ENCODE measurements at regions not wholly inside any gene's neighbourhood (a gene's known extent, or its start where the extent isn't known, plus 50 kb on each side); places are given as distances from the start of the nearest gene placed in this dataset.
A peak's percentile ranks its signal among the peaks of the same experiment; 100 is the strongest.
"Not testable (repeated sequence)": the region's sequence is repeated elsewhere in the genome, so short reads cannot be mapped to it uniquely, and the experiment has no call there.

DNA sequence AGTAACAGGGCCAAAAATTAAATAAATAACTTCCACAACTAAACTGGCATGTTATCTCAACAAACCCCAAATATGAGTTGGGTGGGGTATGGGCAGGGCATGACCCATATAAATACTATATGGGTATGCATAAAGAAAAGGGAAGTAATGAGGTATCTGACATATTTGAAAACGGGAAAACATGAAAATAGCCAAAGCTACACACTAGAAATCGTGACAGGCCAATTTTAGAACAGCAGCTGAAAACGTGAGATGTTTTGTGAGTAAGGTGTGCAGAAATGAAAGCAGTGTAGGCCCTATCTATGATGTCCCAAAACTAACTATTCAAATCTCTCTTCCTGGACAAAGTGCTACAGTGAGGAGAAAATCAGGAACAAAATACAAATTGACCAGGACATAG is 537.9 kb upstream of the NR5A2 start:
- no peak for DNase-seq

DNA sequence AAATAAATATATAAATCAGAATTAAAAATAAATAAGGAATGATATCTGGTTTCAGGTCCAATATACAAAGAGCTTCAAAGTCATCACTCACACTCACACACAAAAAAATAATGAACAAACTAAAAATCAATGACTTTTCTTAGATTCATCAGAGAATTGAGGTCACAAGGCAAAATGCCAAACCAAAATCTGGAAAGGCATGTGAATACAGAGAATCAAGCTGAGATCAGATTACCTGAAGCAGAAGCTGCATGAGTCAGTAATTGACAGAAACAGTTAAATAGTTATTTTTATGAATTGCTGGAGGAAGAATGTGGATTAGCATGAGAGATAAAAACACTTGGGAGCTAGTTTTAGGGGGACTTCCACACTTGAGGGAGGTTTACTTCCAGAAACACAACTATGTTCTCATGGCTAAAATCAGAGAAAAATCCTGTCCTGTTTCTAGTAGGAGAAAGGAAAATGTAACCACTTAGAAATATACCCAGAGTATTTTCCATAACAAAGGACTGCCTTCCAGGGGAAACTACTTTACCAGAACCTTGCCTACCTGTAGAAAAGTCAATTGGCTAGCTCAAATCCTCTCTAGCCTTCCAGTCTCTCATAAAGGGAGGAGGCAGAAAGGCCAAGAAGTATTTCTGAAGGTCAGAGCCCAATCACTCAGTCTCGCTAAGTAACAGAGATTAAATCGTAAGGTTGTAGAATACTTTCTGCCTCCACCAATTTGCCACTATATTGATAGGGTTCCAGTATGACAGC is 536.6 kb upstream of the NR5A2 start:
- no peak for DNase-seq

DNA sequence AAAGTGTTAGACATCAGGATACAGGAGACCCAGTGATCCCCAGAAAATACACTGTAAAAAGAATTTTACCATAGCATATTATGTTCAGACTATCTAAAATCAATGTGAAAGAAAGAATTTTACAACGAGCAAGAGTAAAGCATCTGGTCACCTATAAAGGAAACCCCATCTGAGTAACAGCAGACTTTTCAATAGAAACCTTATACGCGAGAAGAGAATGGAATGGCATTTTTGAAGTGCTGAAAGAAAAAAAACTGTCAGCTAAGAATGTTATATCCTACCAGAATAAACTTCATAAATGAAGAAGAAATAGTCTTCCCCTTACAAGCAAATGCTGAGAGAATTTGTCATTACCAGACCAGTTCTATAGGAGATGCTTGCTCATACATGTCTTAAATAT is 532.1 kb upstream of the NR5A2 start:
- DNase-seq, result no peak

DNA sequence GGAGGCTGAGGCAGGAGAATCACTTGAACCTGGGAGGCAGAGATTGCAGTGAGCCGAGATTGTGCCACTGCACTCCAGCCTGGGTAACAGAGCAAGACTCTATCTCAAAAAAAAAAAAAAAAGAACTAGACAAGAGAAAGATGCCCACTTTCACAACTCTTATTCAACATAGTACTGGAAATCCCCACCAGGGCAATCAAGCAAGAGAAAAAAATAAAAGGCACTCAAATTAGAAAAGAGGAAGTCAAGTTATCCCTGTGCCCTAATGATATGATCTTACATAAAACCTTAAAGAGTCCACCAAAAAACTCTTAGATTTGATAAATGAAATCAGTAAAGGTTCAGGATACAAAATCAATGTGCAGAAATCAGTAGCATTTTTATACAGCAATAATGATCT is 528.7 kb upstream of the NR5A2 start:
- DNase-seq, result not testable (repeated sequence)

DNA sequence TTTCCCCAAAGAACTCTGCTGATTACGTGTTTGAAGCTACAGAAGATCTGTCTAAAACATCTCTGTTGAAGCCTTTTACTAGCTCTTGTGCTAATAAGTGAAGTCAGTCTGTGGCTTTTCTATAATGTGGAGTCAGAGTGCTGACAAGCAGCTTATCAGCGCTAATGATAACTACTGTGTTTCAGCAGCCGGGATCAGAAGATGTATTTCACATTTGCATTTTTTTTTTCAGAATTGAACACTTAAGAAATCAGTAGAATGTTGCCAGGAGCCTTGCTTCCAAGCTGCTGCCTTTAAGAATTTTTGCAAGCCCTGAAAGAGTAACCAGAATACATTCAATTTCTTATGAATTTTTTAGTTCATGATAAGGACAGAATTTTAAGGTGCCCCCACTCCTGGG is 519.4 kb upstream of the NR5A2 start:
- no peak for DNase-seq

DNA sequence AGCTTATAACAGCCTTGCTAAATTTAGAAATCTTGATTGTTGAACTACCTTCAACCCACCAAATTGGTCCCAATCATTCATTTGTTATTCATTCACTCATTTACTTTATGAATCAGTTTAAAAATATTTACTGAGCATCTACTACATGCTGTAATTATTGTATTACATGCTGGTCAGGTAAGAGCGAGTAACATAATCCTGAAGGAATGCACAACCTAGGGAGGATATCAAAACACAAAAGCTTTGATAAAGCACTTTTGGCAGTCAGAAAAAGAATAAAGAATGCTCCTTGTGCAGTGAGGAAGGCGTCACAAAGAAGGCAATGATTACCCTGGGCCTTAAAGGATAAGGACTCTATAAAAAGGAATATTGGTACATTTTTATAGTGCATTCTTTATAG is 518.9 kb upstream of the NR5A2 start:
- DNase-seq, result no peak

DNA sequence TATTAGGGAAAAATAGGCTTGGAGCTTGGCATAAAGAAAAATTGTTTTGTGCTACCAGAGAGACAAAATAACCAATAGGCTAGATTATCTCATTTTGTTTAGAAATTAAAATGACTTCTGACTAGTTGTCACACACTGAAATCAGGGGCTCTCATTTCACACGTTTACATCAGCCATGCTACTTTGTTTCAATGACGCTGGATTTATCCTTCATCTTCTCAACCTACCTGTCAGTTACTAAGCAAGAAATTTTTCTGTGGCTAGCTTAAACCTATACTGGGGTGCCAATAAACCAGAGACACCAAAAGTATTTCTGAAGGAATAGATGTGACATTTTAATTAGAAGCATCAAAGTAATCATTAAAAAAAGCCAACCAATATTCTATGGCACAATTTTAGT is 518.1 kb upstream of the NR5A2 start:
- DNase-seq, result no peak

DNA sequence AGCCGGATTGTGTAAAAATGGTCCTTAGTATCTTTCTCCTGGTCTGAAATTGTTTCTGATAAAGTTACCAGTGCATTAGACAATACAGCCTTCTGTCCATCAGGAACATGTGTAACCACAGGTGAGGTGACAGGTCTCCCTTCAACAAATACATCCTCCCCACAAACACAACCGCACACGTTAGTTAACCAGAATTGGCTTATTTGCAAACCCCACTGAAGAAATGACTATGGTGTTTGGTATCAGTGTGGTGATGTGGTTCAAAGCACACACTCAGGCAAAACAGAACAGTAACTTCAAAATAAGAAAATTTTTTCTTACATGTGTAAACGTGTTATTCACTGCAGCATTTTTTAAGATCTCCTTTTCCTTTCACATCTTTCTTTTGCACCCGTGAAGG is 517.2 kb upstream of the NR5A2 start:
- DNase-seq, result no peak

DNA sequence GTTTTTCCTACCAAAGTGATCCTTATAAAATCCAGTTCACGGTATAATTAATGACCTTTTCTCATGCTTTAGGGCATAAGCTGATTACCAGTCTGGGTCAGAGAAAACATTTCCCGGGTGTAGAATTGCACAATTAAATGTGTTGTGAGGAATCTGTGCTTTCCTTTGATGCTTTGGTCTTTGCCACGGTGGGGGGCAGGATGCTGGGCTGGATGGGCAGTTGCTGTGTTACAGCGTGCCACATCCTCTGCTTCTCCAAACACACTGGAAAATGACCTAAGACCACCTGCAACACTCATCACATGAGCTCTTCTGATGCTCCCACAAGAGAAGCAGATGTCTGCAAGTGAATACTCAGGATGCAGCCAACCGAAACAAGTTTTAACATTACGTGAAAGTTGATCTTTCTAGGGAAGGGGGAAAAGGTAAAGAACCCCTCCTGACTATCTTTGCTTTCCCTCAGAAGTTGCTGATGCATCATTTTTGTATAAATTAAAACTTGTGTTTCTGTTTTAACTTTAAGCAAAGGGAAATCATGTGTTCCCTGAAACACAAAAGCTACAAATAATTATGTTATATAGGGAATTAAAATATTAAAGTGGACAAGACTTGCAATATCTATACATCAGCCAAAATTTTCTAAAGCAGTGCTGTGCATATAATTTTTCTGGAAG is 515.3 kb upstream of the NR5A2 start:
- peak; percentile 75 for DNase-seq

DNA sequence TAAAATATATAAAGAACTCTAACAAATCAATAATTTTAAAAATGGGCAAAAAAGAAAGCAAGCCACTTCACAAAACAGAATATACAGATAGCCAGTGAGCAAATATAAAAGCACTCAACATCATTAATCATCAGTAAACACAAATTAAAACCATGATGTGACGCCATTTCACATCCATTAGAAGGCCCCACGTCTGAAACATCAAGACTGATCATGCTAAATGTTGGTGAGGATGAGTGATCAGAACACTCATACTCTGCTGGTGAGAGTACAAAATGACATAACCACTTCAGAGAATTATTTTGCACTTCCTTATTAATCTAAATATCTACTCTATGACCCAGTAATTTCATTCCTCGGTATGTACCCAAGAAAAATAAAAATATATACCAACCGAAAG is 512.2 kb upstream of the NR5A2 start:
- DNase-seq, result no peak

DNA sequence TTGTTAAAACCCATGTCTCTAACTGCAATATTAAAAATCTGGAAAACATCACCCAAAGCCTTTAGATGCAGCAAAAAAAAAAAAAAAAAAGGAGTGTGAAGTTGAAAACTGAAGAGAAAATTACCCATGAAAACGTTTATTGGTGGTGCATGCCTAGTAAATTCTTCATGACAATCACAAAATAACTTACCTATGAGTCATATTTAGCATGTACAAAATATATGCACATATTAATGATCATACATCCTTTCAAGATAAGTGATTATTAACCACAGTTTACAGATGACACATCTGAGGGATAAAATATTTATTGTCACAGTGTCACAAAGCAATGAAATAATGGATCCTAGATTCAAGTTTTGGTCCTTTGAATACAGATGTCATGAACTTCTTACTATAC is 505.2 kb upstream of the NR5A2 start:
- no peak for DNase-seq

DNA sequence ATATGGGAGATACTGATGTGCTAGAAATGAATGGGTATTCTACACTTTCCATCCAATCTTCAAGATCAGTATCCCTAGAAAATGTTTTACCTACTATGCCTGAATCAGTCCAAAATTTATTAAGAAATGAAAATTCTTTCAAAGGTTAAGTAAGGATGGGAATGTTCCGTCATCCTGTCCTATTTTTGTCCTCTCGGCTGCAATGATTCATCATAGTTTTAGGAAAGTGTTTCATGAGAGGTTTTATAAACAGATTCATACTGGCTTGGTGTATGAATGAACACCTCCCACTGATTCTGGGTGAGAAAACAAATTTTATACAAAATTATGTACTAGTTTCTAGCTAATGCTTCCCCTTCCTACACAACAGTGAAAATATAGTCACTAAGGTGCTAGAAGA is 504.6 kb upstream of the NR5A2 start:
- DNase-seq, result no peak

DNA sequence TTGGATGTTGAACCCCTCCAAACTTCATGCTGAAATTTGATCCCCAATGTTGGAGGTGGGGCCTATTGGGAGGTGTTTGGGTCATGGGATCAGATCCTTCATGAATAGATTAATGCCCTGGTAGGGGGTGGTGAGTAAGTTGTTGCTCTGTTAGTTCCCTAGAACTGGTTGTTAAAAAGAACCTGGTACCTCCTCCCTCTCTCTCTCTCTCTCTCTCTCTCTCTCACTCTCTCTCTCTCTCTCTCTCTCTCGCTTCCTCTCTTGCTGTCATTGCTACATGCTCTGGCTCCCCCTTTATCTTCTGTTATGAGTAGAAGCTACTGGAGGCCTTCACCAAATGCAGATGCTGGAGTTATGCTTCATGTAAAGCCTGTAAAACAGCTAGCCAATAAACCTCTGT is 498.2 kb upstream of the NR5A2 start:
- DNase-seq, result no peak

DNA sequence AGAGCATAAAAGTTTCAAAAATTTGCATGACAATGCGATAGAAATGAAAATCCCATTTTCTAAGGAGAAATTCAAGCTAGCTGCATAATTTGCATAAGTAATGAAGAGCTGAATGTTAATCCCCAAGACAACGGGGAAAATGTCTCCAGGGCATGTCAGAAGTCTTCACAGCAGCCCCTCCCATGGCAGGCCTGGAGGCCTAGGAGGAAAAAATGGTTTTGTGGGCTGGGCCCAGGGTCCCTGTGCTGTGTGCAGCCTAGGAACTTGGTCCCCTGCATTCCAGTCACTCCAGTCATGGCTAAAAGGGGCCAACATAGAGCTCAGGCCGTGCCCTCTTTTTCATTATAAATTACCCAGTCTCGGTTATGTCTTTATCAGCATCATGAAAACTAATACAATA is 494.1 kb upstream of the NR5A2 start:
- not testable (repeated sequence) for DNase-seq

DNA sequence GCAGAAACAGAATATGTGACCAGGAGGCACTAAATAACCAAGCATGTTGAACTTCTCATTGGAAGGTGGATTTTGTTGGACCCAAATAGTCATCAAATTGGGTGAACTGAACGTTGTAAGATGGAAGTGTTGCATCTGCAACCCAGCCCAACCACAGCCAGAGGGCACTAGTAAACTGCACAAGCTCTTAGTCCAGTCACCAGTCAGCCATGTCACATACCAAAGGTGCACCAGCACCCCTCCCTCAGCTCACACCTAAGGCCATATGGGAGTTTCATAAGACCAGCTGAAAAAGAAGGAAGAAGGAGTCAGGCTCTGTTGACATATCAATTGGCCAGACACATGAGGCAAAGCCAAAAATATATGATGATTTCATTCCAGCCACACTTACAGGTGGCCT is 481.7 kb upstream of the NR5A2 start:
- DNase-seq, result no peak

DNA sequence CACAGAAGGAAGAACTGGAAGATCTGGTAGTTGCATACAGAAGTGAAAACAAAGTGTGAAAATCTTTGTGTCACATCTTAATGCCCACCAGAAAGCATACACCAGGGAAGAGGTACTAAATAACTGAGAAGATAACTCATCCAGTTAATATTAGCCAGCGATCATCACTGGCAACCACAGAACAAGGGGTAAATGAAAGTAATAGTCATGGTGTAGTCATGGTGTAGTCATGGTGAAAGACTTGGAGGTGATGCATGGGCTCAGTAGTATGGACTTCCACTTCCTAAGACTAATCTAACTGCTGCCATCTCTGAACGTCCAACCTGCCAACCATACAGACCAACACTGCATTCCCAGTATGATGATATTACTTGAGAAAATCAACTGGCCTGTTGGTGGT is 481.2 kb upstream of the NR5A2 start:
- DNase-seq, result no peak

DNA sequence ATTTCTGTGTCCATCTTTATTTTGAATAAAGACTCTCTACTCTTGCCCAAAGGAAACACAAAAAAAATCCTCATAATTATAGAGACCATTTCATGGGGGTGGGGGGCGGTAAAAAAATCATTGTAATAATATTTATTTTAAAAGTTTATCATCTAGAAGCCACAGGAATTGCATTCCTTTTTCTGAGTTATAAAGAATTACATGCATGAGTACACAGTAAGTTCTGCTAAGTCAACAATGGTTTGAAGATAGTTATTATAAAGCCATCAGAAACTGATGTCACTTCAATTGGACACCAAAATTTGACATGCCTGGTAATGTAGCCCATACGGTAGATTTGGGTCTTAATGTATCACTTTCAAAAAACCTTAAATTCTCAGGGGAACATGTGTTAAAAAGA is 478.1 kb upstream of the NR5A2 start:
- no peak for DNase-seq

DNA sequence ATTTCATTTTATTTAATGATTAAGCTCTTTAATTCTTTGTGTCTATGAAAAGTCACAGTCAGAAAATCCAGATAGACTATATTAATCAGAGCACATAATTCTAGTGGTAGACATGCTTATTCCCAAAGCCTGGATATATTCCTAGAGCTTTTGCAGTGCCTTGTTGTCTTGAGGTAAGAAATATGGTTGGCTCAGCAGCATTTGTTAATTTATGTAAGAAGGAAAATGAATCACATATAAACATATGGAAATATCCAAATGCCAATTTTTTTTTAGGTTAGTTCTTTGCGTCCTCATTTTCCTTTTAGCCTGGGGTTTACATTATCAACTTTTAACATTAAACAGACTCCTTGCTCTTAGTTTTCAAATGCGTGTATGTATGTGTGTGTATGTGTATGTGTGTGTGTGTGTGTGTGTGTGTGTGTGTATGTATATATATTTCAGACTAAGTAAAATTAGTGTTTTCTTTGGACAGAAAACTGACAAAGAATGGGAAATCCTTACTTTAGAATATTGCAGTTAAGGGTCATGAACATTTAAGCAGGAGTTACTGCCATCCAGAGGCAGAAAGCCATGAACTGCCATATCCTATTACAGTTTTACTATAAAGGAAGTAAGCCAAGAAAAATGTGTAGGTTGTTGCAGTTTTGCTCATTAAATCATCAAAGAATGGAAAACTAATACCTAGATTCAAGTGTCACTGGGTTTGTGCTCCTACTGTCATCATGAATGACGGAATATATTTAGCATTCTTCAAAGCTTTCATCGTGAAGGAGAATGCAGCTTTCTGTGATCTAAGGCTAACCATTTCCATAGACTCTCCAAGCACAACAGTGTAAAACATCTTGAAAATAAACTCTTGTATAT is 477.1 kb upstream of the NR5A2 start:
- DNase-seq, result no peak

DNA sequence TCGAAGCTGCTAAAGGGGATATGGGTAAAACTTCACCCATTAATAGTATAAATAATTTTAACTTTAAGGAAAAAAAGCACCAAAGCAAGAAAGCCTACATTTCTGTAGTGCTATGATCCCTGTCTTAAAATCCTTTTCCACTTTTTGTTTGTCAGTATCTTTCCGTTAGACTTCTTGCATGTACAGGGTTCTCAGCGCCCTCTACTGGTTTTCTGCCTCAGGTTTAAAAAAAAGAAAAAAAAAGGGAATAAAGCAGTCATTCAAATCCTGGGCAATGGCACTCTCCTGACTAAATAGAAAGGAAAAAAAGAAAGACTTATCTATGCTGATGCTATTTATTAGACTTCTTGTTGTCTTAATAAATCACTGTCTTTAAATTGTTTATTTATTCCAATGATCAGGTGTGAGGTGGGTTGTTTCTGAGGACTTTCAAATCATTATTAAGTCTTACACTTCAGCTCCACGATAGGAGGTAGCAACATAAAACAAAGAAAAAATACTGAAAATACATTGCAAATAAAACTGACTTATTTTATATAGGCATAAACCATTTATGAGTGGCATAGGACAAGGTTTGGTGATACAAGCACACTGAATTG is 475.4 kb upstream of the NR5A2 start:
- DNase-seq, result peak; percentile 51

DNA sequence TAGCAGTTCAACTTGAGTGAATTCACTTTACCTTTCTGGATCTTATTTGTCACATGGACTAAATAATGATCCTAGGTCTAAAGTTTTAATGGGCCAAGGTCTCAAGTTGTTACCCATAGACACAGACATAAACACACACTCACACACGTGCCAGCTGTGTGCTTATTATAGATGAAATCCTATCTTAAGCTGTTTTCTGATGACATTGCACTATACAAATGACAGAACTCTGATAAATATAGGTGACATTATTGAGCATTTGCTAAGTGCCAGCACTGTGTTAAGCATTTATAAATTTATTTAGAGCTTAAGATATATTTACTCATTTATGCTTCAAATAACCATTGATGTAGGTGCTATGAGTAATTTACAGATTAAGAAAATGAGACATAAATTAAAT is 474.4 kb upstream of the NR5A2 start:
- DNase-seq, result no peak

DNA sequence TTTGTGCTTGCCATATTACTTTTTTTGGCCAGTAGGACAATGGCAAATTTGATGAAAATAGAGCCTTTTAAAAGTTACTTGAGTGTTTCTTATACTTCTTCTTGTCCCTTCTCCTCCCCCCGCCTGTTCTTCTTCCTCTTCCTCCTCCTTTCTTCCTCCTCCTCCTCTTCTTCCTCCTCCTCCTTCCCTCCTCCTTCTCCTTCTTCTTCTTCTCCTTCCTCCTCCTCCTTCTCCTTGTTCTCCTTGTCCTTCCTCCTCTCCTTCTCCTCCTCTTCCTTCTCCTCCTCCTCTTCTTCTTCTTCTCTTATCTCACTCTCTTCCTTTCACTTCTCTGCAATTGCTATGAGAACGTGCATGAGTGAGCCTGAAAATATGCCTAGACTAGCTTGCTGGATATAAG is 466.2 kb upstream of the NR5A2 start:
- DNase-seq, result no peak

DNA sequence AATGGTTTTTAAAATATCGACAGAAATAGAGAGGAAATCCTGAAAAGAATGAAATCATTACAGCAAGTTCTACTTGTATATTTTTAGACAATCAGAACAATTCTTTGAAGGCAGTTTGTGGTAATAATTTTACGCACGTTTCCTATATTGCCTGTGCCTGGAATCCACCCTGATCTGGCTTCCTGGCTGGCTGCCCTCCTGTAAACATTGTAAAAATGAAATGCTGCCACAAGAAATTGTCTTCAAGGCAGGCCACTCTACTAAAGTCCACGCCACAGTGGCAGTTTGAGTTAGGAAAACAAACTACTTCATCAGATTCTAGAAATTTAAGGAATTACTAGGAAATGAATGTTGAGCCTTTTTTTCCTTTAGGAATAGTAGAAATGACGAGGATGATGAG is 454.5 kb upstream of the NR5A2 start:
- no peak for DNase-seq

DNA sequence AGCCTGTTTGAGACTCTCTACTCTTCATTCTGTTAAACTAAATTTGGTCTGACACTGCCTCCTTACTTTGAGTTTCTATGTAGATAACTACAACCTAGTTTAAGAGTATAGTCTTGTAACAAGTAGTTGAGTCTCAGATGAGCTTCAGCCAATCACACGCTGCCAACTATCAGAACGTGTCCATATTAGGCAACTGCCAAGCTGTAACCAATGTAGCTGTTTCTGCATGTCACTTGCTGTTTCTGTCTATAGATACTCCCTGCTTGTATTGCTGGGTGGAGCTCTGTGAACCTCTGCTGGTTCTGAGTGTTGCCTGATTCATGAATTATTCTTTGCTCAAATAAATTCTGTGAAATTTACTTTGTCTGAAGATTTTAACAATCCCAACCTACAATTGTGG is 452.6 kb upstream of the NR5A2 start:
- DNase-seq, result no peak

DNA sequence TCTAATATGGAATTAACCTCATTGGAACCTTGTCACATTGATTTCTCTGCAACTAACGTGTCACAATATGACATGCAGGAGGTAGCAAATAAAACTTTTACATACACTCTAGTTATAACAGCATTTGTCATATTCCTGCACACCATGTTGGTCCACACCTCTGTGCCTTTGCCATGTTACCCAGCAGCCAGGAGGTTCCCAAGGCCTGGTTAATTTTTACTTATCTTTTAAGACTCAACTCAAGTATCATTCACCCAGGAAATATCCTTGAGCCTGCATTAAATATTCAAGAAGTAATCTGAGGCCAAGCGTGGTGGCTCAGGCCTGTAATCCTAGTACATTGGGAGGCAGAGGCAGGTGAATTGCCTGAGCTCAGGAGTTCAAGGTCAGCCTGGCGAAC is 447.2 kb upstream of the NR5A2 start:
- DNase-seq, result no peak
